ENCODE measurements at regions not wholly inside any gene's neighbourhood (a gene's known extent, or its start where the extent isn't known, plus 50 kb on each side); places are given as distances from the start of the nearest gene placed in this dataset.

GRCh38 chr10:94218493-94219183 lies 144.1 kb downstream of the NOC3L start:
- Mint-ChIP-seq H3K27ac (no peak overlapping the region), H3K27me3 (peaks cover 4% of the 10 kb centered on the region), H3K36me3 (ENCODE audit: low read depth) (no peaks in the 10 kb centered on the region), H3K9me3 (no peaks in the 10 kb centered on the region), H3K4me3 (no peak overlapping the region), H3K4me1 (no peaks in the 10 kb centered on the region)
- POLR2A ChIA-PET, result no interaction called here
- CTCF ChIA-PET, result no interaction called here
- DNase-seq, result no peak

- no peak for DNase-seq
- POLR2A ChIA-PET, result no interaction called here
- H3K9me3 Mint-ChIP-seq, result no peaks in the 10 kb centered on the region
- no peaks in the 10 kb centered on the region for H3K36me3 Mint-ChIP-seq (ENCODE audit: low read depth)
- peaks cover 4% of the 10 kb centered on the region for H3K27me3 Mint-ChIP-seq
- H3K4me1 Mint-ChIP-seq, result no peaks in the 10 kb centered on the region
- CTCF ChIA-PET, result no interaction called here
- no peak overlapping the region for H3K27ac Mint-ChIP-seq
- H3K4me3 Mint-ChIP-seq, result no peak overlapping the region
These were observed 142.9 kb downstream of the NOC3L start for GRCh38 chr10:94219829-94220228.

GRCh38 chr10:94220717-94221116 lies 142.0 kb downstream of the NOC3L start:
- H3K36me3 Mint-ChIP-seq (ENCODE audit: low read depth), result no peaks in the 10 kb centered on the region
- H3K4me1 Mint-ChIP-seq, result no peaks in the 10 kb centered on the region
- DNase-seq, result no peak
- ChIA-PET CTCF (no interaction called here), POLR2A (no interaction called here)
- H3K27me3 Mint-ChIP-seq, result no peaks in the 10 kb centered on the region
- no peaks in the 10 kb centered on the region for H3K9me3 Mint-ChIP-seq
- H3K4me3 Mint-ChIP-seq, result no peak overlapping the region
- H3K27ac Mint-ChIP-seq, result no peak overlapping the region

GRCh38 chr10:94223702-94224370 lies 138.9 kb downstream of the NOC3L start:
- Mint-ChIP-seq H3K4me1 (no peaks in the 10 kb centered on the region), H3K4me3 (no peak overlapping the region), H3K9me3 (no peaks in the 10 kb centered on the region), H3K27ac (no peak overlapping the region), H3K27me3 (no peaks in the 10 kb centered on the region), H3K36me3 (ENCODE audit: low read depth) (no peaks in the 10 kb centered on the region)
- CTCF ChIA-PET, result no interaction called here
- POLR2A ChIA-PET, result no interaction called here
- DNase-seq, result no peak

- ChIA-PET POLR2A (no interaction called here), CTCF (no interaction called here)
- H3K4me3 Mint-ChIP-seq, result no peak overlapping the region
- H3K9me3 Mint-ChIP-seq, result no peaks in the 10 kb centered on the region
- H3K36me3 Mint-ChIP-seq (ENCODE audit: low read depth), result no peaks in the 10 kb centered on the region
- no peak for DNase-seq
- H3K4me1 Mint-ChIP-seq, result no peaks in the 10 kb centered on the region
- no peak overlapping the region for H3K27ac Mint-ChIP-seq
- H3K27me3 Mint-ChIP-seq, result no peaks in the 10 kb centered on the region
These were observed 138.1 kb downstream of the NOC3L start for GRCh38 chr10:94224656-94225055.

GRCh38 chr10:94225589-94225988 lies 137.2 kb downstream of the NOC3L start:
- DNase-seq, result no peak
- ChIA-PET POLR2A (no interaction called here), CTCF (no interaction called here)
- Mint-ChIP-seq H3K9me3 (no peaks in the 10 kb centered on the region), H3K4me1 (no peaks in the 10 kb centered on the region), H3K27ac (no peak overlapping the region), H3K27me3 (no peaks in the 10 kb centered on the region), H3K36me3 (ENCODE audit: low read depth) (no peaks in the 10 kb centered on the region), H3K4me3 (no peak overlapping the region)

DNA sequence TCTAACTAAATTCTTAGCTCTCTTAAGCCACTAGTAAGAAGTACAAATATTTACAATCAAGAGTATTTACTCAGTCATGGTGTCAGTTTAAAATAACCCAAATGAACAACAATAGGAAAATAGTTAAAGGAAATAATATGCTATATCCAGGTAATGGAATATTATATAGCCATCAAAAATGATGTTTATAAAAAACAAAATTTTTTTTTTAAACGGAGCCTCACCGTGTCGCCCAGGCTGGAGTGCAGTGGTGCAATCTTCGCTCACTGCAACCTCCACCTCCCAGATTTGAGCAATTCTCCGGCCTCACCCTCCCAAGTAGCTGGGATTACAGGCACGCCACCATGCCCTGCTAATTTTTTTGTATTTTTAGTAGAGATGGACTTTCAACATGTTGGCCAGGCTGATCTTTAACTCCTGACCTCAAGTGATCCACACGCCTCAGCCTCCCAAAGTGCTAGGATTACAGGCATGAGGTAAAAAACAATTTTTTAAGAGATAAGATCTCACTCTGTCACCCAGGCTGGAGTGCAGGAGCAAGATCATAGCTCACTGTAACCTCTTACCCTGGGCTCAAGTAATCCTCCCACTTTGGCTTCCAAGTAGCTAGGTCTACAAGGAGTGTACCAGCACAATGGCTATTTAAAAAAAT lies 132.5 kb downstream of the NOC3L start:
- Mint-ChIP-seq H3K27me3 (no peaks in the 10 kb centered on the region), H3K4me1 (no peaks in the 10 kb centered on the region), H3K27ac (no peak overlapping the region), H3K9me3 (no peaks in the 10 kb centered on the region), H3K4me3 (no peak overlapping the region), H3K36me3 (ENCODE audit: low read depth) (no peaks in the 10 kb centered on the region)
- no peak for DNase-seq
- CTCF ChIA-PET, result no interaction called here
- POLR2A ChIA-PET, result no interaction called here

GRCh38 chr10:94232711-94233383 lies 129.9 kb downstream of the NOC3L start:
- Mint-ChIP-seq H3K9me3 (no peaks in the 10 kb centered on the region), H3K4me1 (no peaks in the 10 kb centered on the region), H3K27ac (no peak overlapping the region), H3K4me3 (no peak overlapping the region), H3K27me3 (peaks cover 10% of the 10 kb centered on the region), H3K36me3 (ENCODE audit: low read depth) (no peaks in the 10 kb centered on the region)
- POLR2A ChIA-PET, result no interaction called here
- CTCF ChIA-PET, result no interaction called here
- no peak for DNase-seq

- no peak overlapping the region for H3K27ac Mint-ChIP-seq
- no peak overlapping the region for H3K4me3 Mint-ChIP-seq
- H3K36me3 Mint-ChIP-seq (ENCODE audit: low read depth), result no peaks in the 10 kb centered on the region
- POLR2A ChIA-PET, result no interaction called here
- CTCF ChIA-PET, result interaction anchor here (1.0 kb wide), 1 partner anchor 85 kb away, joined by 3 read pairs; no protein-coding TSS in a partner anchor
- no peaks in the 10 kb centered on the region for H3K4me1 Mint-ChIP-seq
- H3K9me3 Mint-ChIP-seq, result no peaks in the 10 kb centered on the region
- no peak for DNase-seq
- H3K27me3 Mint-ChIP-seq, result peaks cover 20% of the 10 kb centered on the region
These were observed 127.3 kb downstream of the NOC3L start for GRCh38 chr10:94235461-94235860.

DNA sequence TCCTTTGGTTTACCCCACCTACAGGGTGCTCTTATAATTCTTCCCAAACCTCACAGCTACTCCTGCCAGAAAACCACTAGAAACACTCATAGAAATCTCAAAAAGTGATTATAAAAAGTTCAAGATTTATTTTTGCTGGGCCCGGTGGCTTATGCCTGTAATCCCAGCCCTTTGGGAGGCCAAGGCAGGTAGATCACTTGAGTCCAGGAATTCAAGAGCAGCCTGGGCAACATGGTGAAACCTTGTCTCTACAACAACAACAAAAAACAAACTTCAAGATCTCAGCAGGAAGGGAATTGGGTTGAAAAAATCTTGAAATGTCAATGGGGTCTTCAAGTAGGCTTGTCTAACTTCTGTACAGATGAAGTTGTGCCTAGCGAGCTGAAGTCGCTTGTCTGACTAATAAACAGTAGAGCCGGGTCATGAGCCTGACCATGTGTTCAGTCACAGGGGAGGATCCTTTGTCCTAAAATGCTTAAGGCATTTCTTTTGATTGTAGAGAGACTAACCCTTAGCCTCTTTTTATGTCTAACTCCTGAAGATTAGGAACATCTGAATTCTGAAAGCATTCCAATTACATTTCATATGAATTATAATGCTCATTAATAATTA lies 124.6 kb downstream of the NOC3L start:
- H3K36me3 Mint-ChIP-seq (ENCODE audit: low read depth), result no peaks in the 10 kb centered on the region
- H3K9me3 Mint-ChIP-seq, result no peaks in the 10 kb centered on the region
- no peaks in the 10 kb centered on the region for H3K4me1 Mint-ChIP-seq
- no peak for DNase-seq
- H3K27me3 Mint-ChIP-seq, result peaks cover 24% of the 10 kb centered on the region
- ChIA-PET CTCF (interaction anchor here (0.6 kb wide), 1 partner anchor 1150 kb away, joined by 3 read pairs; no protein-coding TSS in a partner anchor), POLR2A (no interaction called here)
- H3K4me3 Mint-ChIP-seq, result no peak overlapping the region
- no peak overlapping the region for H3K27ac Mint-ChIP-seq

- Mint-ChIP-seq H3K9me3 (no peaks in the 10 kb centered on the region), H3K36me3 (ENCODE audit: low read depth) (no peaks in the 10 kb centered on the region), H3K27ac (no peak overlapping the region), H3K27me3 (peaks cover 24% of the 10 kb centered on the region), H3K4me3 (no peak overlapping the region), H3K4me1 (no peaks in the 10 kb centered on the region)
- ChIA-PET POLR2A (no interaction called here), CTCF (no interaction called here)
- no peak for DNase-seq
These were observed 123.0 kb downstream of the NOC3L start for GRCh38 chr10:94239696-94240095.

DNA sequence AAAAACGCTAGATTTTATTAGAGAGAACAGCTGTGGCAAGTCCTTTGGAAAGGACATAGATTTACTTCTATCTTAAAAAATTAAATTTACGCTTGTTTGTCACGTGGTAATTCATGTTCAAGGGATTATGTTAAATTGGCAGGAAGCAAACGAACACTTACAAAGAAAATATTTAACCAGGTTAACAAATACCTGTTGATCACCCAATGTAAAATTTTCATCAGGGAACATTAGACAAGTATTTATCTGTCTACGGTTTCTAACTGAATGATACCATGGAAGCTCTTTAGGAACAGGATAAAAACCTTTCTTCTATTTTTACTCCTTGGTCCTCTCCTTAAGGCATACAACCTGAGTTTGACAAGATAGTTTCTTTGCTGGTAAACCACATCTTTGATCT lies 122.2 kb downstream of the NOC3L start:
- H3K27me3 Mint-ChIP-seq, result peaks cover 25% of the 10 kb centered on the region
- no peaks in the 10 kb centered on the region for H3K36me3 Mint-ChIP-seq (ENCODE audit: low read depth)
- DNase-seq, result no peak
- H3K9me3 Mint-ChIP-seq, result no peaks in the 10 kb centered on the region
- no peak overlapping the region for H3K27ac Mint-ChIP-seq
- H3K4me1 Mint-ChIP-seq, result no peaks in the 10 kb centered on the region
- CTCF ChIA-PET, result no interaction called here
- no peak overlapping the region for H3K4me3 Mint-ChIP-seq
- POLR2A ChIA-PET, result no interaction called here

DNA sequence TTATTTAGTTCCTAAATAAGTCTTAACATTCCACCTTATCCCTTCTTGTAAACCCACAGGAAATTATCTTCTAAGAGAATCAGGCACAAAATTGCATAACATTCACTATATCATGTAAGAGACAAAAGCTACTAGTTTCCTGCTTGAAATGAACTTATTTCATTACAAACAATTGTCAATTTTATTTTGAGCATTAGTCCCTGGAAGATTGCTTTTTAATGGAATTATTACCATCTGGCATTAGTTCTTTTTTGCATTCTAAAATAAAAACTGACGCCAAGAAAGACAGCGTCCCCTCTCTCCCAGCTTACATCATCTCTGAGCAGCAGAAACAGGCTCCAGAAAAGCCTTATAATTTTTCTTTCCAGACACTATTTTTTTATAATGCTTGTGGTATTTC lies 121.8 kb downstream of the NOC3L start:
- ChIA-PET POLR2A (no interaction called here), CTCF (no interaction called here)
- no peak overlapping the region for H3K4me3 Mint-ChIP-seq
- no peak overlapping the region for H3K27ac Mint-ChIP-seq
- H3K27me3 Mint-ChIP-seq, result peaks cover 22% of the 10 kb centered on the region
- no peaks in the 10 kb centered on the region for H3K4me1 Mint-ChIP-seq
- H3K9me3 Mint-ChIP-seq, result no peaks in the 10 kb centered on the region
- DNase-seq, result no peak
- H3K36me3 Mint-ChIP-seq (ENCODE audit: low read depth), result no peaks in the 10 kb centered on the region

All from activated CD4-positive, alpha-beta memory T cell treated with anti-CD3 and anti-CD28 coated beads, Interleukin-2, amount 10 ng/mL, durations not matched to agents 7 days and 5 days (primary cell).